ENCODE measurements at regions not wholly inside any gene's neighbourhood (a gene's known extent, or its start where the extent isn't known, plus 50 kb on each side); places are given as distances from the start of the nearest gene placed in this dataset.

GRCh38 chr14:105601360-105602242 is 75.2 kb downstream of the TMEM121 start:
- TF ChIP-seq CTCF (conservative IDR thresholded peaks at IDR 0.05; ENCODE audit: low read depth in 2 of 2): no peak
- no peak for TF ChIP-seq EZH2 (IDR thresholded peaks at IDR 0.05; ENCODE audit: low read depth, unreplicated experiment)
- TF ChIP-seq REST (IDR thresholded peaks at IDR 0.05; ENCODE audit: unreplicated experiment): no peak
- no peak for TF ChIP-seq POLR2AphosphoS5 (IDR thresholded peaks at IDR 0.05; ENCODE audit: low read depth)
- TF ChIP-seq CREB1 (CRISPR knock-in tag; IDR thresholded peaks at IDR 0.05; ENCODE audit: low read depth): no peak
- TF ChIP-seq EZH2phosphoT487 (IDR thresholded peaks at IDR 0.05; ENCODE audit: unreplicated experiment): no peak
- TF ChIP-seq NANOG (IDR thresholded peaks at IDR 0.05; ENCODE audit: borderline replicate concordance): no peak
- no peak for TF ChIP-seq JUNB (IDR thresholded peaks at IDR 0.05; ENCODE audit: unreplicated experiment)
- TF ChIP-seq ZNF114 (CRISPR knock-in tag; IDR thresholded peaks at IDR 0.05): no peak
